ENCODE measurements at regions not wholly inside any gene's neighbourhood (a gene's known extent, or its start where the extent isn't known, plus 50 kb on each side); places are given as distances from the start of the nearest gene placed in this dataset.

DNA sequence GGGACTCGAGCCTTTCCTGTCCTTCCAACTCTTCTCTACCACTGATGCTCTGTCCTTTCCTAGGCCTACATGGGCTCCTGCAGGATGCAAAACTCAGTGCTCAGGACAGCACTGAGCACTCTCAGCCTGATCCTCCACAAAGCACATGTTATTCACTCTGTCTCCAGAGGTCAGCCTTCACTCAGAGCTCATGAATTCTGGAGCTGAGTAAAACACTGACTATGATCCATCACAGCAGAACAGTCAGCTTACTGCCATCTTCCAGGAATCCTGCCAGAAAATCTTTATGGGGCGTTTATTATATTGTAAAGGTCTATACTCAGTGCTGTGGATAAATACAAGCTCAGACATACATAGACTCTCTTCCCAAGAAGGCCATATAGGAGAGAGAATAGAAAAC lies 121.5 kb upstream of the CPEB2 start:
- no peak for FAIRE-seq
- no peaks in the 10 kb centered on the region for H3K4me1 ChIP-seq (ENCODE audit: control insufficient read depth in 2 of 3, insufficient read depth in 2 of 3, low read depth in 1 of 3, low read length in 3 of 3)
- H3K27ac ChIP-seq (ENCODE audit: low read depth in 2 of 2, low read length in 2 of 2): no peak overlapping the region
- no peak for DNase-seq
- no peaks in the 10 kb centered on the region for H3K36me3 ChIP-seq (ENCODE audit: control insufficient read depth in 2 of 3, insufficient read depth in 3 of 3, low read length in 3 of 3)
- no peaks in the 10 kb centered on the region for H3K27me3 ChIP-seq (ENCODE audit: control insufficient read depth, insufficient read depth, low read length)
- intact Hi-C loops (cut with DNase I): no loop called here
- no peaks in the 10 kb centered on the region for H3K9me3 ChIP-seq (ENCODE audit: control insufficient read depth in 2 of 3, insufficient read depth in 1 of 3, low read length in 3 of 3)
- no peak overlapping the region for H3K4me3 ChIP-seq (ENCODE audit: low read length in 3 of 3)
- no peak overlapping the region for H3K9ac ChIP-seq (ENCODE audit: low read length in 3 of 3)
- TF ChIP-seq, protein P1, sequence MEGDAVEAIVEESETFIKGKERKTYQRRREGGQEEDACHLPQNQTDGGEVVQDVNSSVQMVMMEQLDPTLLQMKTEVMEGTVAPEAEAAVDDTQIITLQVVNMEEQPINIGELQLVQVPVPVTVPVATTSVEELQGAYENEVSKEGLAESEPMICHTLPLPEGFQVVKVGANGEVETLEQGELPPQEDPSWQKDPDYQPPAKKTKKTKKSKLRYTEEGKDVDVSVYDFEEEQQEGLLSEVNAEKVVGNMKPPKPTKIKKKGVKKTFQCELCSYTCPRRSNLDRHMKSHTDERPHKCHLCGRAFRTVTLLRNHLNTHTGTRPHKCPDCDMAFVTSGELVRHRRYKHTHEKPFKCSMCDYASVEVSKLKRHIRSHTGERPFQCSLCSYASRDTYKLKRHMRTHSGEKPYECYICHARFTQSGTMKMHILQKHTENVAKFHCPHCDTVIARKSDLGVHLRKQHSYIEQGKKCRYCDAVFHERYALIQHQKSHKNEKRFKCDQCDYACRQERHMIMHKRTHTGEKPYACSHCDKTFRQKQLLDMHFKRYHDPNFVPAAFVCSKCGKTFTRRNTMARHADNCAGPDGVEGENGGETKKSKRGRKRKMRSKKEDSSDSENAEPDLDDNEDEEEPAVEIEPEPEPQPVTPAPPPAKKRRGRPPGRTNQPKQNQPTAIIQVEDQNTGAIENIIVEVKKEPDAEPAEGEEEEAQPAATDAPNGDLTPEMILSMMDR (IDR thresholded peaks at IDR 0.05; ENCODE audit: borderline replicate concordance, extremely low read depth, insufficient read depth): no peak

DNA sequence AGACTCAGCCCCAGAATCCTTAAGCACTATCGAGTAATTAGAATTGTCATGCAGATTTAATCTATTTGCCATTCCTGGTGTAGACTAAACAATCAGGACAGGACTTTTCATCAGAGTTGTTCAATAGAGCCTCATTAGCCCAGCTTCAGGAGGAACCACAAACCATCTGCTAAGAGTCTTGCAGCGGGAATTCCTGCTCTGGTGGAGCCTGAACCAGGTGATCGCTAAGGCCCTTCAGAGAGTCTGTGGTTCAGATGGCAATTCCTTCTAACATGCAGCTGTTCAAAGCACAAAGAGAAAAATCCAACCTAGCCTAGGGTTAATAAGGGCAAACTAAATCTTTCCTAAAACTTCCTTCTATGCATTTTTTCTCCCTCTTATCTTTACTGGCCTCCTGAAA lies 119.1 kb upstream of the CPEB2 start:
- H3K9ac ChIP-seq (ENCODE audit: low read length in 3 of 3): no peak overlapping the region
- no peak for FAIRE-seq
- no peaks in the 10 kb centered on the region for H3K9me3 ChIP-seq (ENCODE audit: control insufficient read depth in 2 of 3, insufficient read depth in 1 of 3, low read length in 3 of 3)

DNA sequence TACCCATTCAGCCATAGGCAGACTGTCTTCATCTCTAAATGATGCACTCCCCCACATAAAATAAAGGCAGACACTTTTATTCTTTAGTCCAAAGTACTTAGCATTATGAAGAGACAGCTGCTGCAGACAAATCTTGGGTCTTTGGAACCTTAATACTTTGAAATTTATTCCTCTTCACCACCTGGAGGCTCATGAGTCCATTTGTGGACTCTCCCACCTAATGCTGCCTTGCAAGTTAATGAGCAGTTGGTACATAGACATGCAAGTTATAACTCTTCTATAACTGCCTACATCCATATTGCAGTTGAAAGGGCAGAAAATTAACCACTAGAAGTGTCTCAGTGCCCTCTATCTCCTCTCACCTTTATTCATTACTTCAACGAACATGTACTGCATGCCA lies 118.6 kb upstream of the CPEB2 start:
- no peak overlapping the region for H3K27ac ChIP-seq (ENCODE audit: low read depth in 2 of 2, low read length in 2 of 2)
- FAIRE-seq (no peak), DNase-seq (no peak)
- TF ChIP-seq, protein P1 (IDR thresholded peaks at IDR 0.05; ENCODE audit: borderline replicate concordance, extremely low read depth, insufficient read depth): no peak
- no peaks in the 10 kb centered on the region for H3K4me1 ChIP-seq (ENCODE audit: control insufficient read depth in 2 of 3, insufficient read depth in 2 of 3, low read depth in 1 of 3, low read length in 3 of 3)
- no peaks in the 10 kb centered on the region for H3K36me3 ChIP-seq (ENCODE audit: control insufficient read depth in 2 of 3, insufficient read depth in 3 of 3, low read length in 3 of 3)
- no peak overlapping the region for H3K4me3 ChIP-seq (ENCODE audit: low read length in 3 of 3)
- H3K27me3 ChIP-seq (ENCODE audit: control insufficient read depth, insufficient read depth, low read length): no peaks in the 10 kb centered on the region
- H3K9me3 ChIP-seq (ENCODE audit: control insufficient read depth in 2 of 3, insufficient read depth in 1 of 3, low read length in 3 of 3): no peaks in the 10 kb centered on the region
- intact Hi-C loops (cut with DNase I): no loop called here
- H3K9ac ChIP-seq (ENCODE audit: low read length in 3 of 3): no peak overlapping the region

More for the DNA sequence above, 119.1 kb upstream of the CPEB2 start:
- no peak for DNase-seq
- intact Hi-C loops (cut with DNase I): no loop called here
- Histone ChIP-seq H3K27me3 (ENCODE audit: control insufficient read depth, insufficient read depth, low read length) (no peaks in the 10 kb centered on the region), H3K4me3 (ENCODE audit: low read length in 3 of 3) (no peak overlapping the region), H3K36me3 (ENCODE audit: control insufficient read depth in 2 of 3, insufficient read depth in 3 of 3, low read length in 3 of 3) (no peaks in the 10 kb centered on the region), H3K4me1 (ENCODE audit: control insufficient read depth in 2 of 3, insufficient read depth in 2 of 3, low read depth in 1 of 3, low read length in 3 of 3) (no peaks in the 10 kb centered on the region), H3K27ac (ENCODE audit: low read depth in 2 of 2, low read length in 2 of 2) (no peak overlapping the region)
- TF ChIP-seq, protein P1 (IDR thresholded peaks at IDR 0.05; ENCODE audit: borderline replicate concordance, extremely low read depth, insufficient read depth): no peak

DNA sequence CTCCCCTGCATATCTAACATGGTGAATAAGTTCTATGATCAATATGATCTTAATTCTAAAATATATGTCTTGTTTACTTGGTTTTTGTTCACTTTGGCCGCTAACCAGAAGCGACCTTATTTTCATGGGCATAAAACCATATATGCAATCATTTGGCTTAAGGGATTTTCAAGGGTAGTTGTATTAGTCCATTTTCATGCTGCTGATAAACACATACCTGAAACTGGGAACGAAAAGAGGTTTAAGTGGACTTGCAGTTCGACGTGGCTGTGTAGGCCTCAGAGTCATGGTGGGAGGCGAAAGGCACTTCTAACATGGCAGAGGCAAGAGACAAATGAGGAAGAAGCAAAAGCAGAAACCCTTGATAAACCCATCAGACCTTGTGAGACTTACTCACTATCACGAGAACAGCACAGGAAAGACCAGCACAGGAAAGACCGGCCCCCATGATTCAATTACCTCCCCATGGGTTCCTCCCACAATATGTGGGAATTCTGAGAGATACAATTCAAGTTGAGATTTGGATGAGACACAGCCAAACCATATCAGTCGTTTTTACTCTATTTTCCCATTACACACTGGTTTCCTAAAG lies 114.3 kb upstream of the CPEB2 start:
- Histone ChIP-seq H3K36me3 (ENCODE audit: control insufficient read depth in 2 of 3, insufficient read depth in 3 of 3, low read length in 3 of 3) (no peaks in the 10 kb centered on the region), H3K4me3 (ENCODE audit: low read length in 3 of 3) (no peak overlapping the region), H3K9me3 (ENCODE audit: control insufficient read depth in 2 of 3, insufficient read depth in 1 of 3, low read length in 3 of 3) (no peaks in the 10 kb centered on the region), H3K4me1 (ENCODE audit: control insufficient read depth in 2 of 3, insufficient read depth in 2 of 3, low read depth in 1 of 3, low read length in 3 of 3) (no peaks in the 10 kb centered on the region), H3K27me3 (ENCODE audit: control insufficient read depth, insufficient read depth, low read length) (no peaks in the 10 kb centered on the region), H3K27ac (ENCODE audit: low read depth in 2 of 2, low read length in 2 of 2) (no peak overlapping the region), H3K9ac (ENCODE audit: low read length in 3 of 3) (no peak overlapping the region)
- FAIRE-seq: no peak
- DNase-seq: no peak
- intact Hi-C loops (cut with DNase I): no loop called here
- TF ChIP-seq, protein P1 (IDR thresholded peaks at IDR 0.05; ENCODE audit: borderline replicate concordance, extremely low read depth, insufficient read depth): no peak
